ENCODE measurements at regions not wholly inside any gene's neighbourhood (a gene's known extent, or its start where the extent isn't known, plus 50 kb on each side); places are given as distances from the start of the nearest gene placed in this dataset.

DNA sequence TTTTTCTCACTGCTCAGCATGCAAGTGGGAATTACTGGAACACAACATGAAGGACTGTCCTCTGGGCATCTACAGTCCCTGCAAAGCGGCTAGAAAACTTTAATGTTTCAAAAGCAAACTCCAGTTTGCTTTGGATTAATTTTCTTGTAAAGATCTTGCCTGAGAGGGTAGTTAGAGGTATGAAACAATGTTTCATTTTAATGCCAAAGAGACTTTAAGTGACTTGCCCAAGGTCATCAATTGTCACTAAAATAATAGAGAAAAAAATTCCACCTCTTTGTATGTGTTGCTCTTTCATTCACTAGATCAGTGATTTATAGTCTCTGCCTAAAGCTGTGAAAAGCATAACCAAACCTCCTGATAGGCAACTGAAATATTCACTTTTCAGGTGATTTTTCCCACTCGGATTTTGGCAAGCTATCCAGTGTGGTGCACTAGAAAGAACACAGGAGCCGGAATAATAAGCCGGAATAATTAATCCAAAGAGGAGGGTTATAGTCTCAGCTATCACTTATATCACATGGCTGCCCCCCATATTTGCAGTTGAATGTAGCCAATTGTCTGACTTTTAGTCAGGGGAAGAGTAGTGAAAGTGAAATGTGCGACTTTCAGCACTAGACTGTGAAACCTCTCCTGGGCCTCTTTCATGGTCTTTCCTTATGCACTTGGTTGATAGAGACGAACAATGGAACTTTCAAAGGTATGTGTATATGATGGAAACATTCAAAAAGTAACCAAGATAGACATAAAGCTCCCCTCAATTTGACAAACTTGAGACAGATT, 107.7 kb downstream of the SLC6A15 start:
- no peak for DNase-seq
- ChIA-PET POLR2A (no interaction called here), CTCF (no interaction called here)
- Histone ChIP-seq H3K4me2 (replicated peaks; ENCODE audit: low read depth, low read length, poor library complexity, severe bottlenecking) (no peak overlapping the region), H3K36me3 (replicated peaks in 1 of 2; ENCODE audit: control extremely low read depth in 1 of 2, control insufficient read depth in 1 of 2, extremely low read depth in 1 of 2, insufficient read depth in 2 of 2, low read length in 1 of 2) (no peaks in the 10 kb centered on the region), H3K9me3 (ENCODE audit: control extremely low read depth in 1 of 3, control insufficient read depth in 2 of 3, insufficient read depth in 1 of 3, low read length in 2 of 3) (no peaks in the 10 kb centered on the region), H4K20me1 (ENCODE audit: control insufficient read depth, insufficient read depth, low read length, poor library complexity, severe bottlenecking) (no peaks in the 10 kb centered on the region), H3K4me3 (ENCODE audit: control extremely low read depth in 1 of 5, extremely low read depth in 1 of 5, insufficient read depth in 1 of 5, low read depth in 2 of 5, low read length in 4 of 5) (no peak overlapping the region), H2AFZ (ENCODE audit: insufficient read depth, low read depth, low read length, poor library complexity, severe bottlenecking) (no peak overlapping the region), H3K27me3 (replicated peaks in 1 of 4; ENCODE audit: control extremely low read depth in 1 of 4, control insufficient read depth in 3 of 4, insufficient read depth in 4 of 4, low read length in 3 of 4) (no peaks in the 10 kb centered on the region), H3K79me2 (ENCODE audit: control insufficient read depth, insufficient read depth, low read length) (no peaks in the 10 kb centered on the region), H3K27ac (ENCODE audit: low read length in 2 of 2) (no peak overlapping the region), H3K4me1 (ENCODE audit: control insufficient read depth in 2 of 2, insufficient read depth in 2 of 2, low read length in 2 of 2) (no peaks in the 10 kb centered on the region), H3K9ac (ENCODE audit: low read length) (no peak overlapping the region)
- intact Hi-C loops (cut with micrococcal nuclease), result no loop called here
- Mint-ChIP-seq H3K4me3 (no peak overlapping the region), H3K27me3 (no peaks in the 10 kb centered on the region), H3K27ac (no peak overlapping the region), H3K9me3 (ENCODE audit: insufficient read depth) (no peaks in the 10 kb centered on the region), H3K4me1 (no peaks in the 10 kb centered on the region)
- TF ChIP-seq EZH2 (IDR thresholded peaks at IDR 0.05; ENCODE audit: borderline replicate concordance, insufficient read depth, low read depth, low read length, poor library complexity, severe bottlenecking), result no peak
- TF ChIP-seq, protein P1, sequence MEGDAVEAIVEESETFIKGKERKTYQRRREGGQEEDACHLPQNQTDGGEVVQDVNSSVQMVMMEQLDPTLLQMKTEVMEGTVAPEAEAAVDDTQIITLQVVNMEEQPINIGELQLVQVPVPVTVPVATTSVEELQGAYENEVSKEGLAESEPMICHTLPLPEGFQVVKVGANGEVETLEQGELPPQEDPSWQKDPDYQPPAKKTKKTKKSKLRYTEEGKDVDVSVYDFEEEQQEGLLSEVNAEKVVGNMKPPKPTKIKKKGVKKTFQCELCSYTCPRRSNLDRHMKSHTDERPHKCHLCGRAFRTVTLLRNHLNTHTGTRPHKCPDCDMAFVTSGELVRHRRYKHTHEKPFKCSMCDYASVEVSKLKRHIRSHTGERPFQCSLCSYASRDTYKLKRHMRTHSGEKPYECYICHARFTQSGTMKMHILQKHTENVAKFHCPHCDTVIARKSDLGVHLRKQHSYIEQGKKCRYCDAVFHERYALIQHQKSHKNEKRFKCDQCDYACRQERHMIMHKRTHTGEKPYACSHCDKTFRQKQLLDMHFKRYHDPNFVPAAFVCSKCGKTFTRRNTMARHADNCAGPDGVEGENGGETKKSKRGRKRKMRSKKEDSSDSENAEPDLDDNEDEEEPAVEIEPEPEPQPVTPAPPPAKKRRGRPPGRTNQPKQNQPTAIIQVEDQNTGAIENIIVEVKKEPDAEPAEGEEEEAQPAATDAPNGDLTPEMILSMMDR (IDR thresholded peaks at IDR 0.05), result no peak
- ATAC-seq (ENCODE audit: low read depth), result no peak
- WGBS (ENCODE audit: insufficient coverage), result 57% methylated on average over 2 of the region's 6 CpGs

DNA sequence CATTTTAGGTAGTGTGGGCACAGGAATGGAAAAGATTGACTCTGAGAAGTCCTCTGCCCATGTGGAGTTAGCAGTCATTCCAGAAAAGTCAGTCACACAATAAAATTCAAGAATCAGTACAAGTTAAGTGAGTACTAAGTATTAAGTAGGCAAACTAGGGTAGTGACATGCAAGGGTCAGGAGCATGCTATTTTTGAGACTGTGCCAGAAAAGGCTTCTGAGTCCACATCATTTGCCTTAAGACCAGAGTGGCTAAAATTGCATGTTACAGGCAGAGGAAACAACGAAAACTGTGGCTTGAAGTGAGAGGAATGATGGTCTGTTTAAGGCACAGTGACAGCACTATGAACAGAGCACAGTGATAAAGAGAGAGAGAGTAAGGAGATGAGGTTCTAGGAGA, 108.9 kb downstream of the SLC6A15 start:
- ATAC-seq (ENCODE audit: low read depth) (no peak), DNase-seq (no peak)
- Mint-ChIP-seq H3K27me3 (no peaks in the 10 kb centered on the region), H3K4me1 (no peaks in the 10 kb centered on the region), H3K27ac (no peak overlapping the region), H3K9me3 (ENCODE audit: insufficient read depth) (no peaks in the 10 kb centered on the region), H3K4me3 (no peak overlapping the region)
- TF ChIP-seq, protein P1 (IDR thresholded peaks at IDR 0.05), result no peak
- TF ChIP-seq EZH2 (IDR thresholded peaks at IDR 0.05; ENCODE audit: borderline replicate concordance, insufficient read depth, low read depth, low read length, poor library complexity, severe bottlenecking), result no peak
- no peaks in the 10 kb centered on the region for H3K4me1 ChIP-seq (ENCODE audit: control insufficient read depth in 2 of 2, insufficient read depth in 2 of 2, low read length in 2 of 2)
- ChIA-PET POLR2A (no interaction called here), CTCF (no interaction called here)
- H4K20me1 ChIP-seq (ENCODE audit: control insufficient read depth, insufficient read depth, low read length, poor library complexity, severe bottlenecking), result no peaks in the 10 kb centered on the region
- H3K9ac ChIP-seq (ENCODE audit: low read length), result no peak overlapping the region
- H3K79me2 ChIP-seq (ENCODE audit: control insufficient read depth, insufficient read depth, low read length), result no peaks in the 10 kb centered on the region
- no peaks in the 10 kb centered on the region for H3K36me3 ChIP-seq (replicated peaks in 1 of 2; ENCODE audit: control extremely low read depth in 1 of 2, control insufficient read depth in 1 of 2, extremely low read depth in 1 of 2, insufficient read depth in 2 of 2, low read length in 1 of 2)
- H3K9me3 ChIP-seq (ENCODE audit: control extremely low read depth in 1 of 3, control insufficient read depth in 2 of 3, insufficient read depth in 1 of 3, low read length in 2 of 3), result no peaks in the 10 kb centered on the region
- H3K4me2 ChIP-seq (replicated peaks; ENCODE audit: low read depth, low read length, poor library complexity, severe bottlenecking), result no peak overlapping the region
- no peaks in the 10 kb centered on the region for H3K27me3 ChIP-seq (replicated peaks in 1 of 4; ENCODE audit: control extremely low read depth in 1 of 4, control insufficient read depth in 3 of 4, insufficient read depth in 4 of 4, low read length in 3 of 4)
- no peak overlapping the region for H3K4me3 ChIP-seq (ENCODE audit: control extremely low read depth in 1 of 5, extremely low read depth in 1 of 5, insufficient read depth in 1 of 5, low read depth in 2 of 5, low read length in 4 of 5)
- no peak overlapping the region for H2AFZ ChIP-seq (ENCODE audit: insufficient read depth, low read depth, low read length, poor library complexity, severe bottlenecking)
- no peak overlapping the region for H3K27ac ChIP-seq (ENCODE audit: low read length in 2 of 2)
- intact Hi-C loops (cut with micrococcal nuclease), result no loop called here
- WGBS (ENCODE audit: insufficient coverage), result 43% methylated on average over 1 of the region's 1 CpG

Data from B cell (primary cell).